ENCODE measurements at regions not wholly inside any gene's neighbourhood (a gene's known extent, or its start where the extent isn't known, plus 50 kb on each side); places are given as distances from the start of the nearest gene placed in this dataset.
"Not testable (repeated sequence)": the region's sequence is repeated elsewhere in the genome, so short reads cannot be mapped to it uniquely, and the experiment has no call there.

DNA sequence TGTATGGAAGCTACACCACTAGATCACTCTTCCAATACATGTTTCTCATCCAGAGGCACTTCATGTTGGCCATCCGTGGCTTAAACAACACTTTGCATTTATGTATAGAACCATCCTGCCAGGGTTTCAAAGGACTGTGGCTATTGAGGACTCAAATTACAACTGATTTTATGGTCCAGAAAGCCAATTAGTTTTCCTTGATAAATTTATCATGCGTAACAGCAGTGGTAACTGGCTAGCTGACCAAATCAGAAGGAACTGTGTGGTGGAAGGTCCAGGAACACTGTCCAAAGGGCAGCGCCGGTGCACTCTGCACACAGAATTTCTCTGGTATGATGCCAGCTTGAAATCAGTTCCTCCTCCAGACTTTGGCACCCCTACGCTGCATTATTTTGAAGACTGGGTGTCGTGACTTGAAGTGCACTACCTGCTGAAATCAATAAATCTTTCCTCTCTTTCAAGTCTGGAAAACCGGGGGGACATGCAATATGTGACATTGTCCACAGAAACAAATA is 69.3 kb upstream of the TMEM252 start:
- DNase-seq, result no peak
- intact Hi-C loops (cut with micrococcal nuclease), result no loop called here
- Mint-ChIP-seq H3K27ac (no peak overlapping the region), H3K27me3 (peaks cover 3 to 17% (median 8%) of the 10 kb centered on the region in 5 donors), H3K36me3 (peaks cover 0 to 5% (median 0%) of the 10 kb centered on the region in 5 donors), H3K4me3 (no peak overlapping the region), H3K4me1 (no peaks in the 10 kb centered on the region), H3K9me3 (peaks cover 0 to 8% (median under 1%) of the 10 kb centered on the region in 11 donors)
- no peak for ATAC-seq
- ChIA-PET CTCF (no interaction called here), POLR2A (no interaction called here)
- Histone ChIP-seq H3K27me3 (ENCODE audit: control insufficient read depth in 2 of 2, insufficient read depth in 2 of 2, low read length in 2 of 2) (no peaks in the 10 kb centered on the region), H3K4me1 (ENCODE audit: control insufficient read depth in 2 of 2, insufficient read depth in 2 of 2, low read length in 2 of 2) (no peaks in the 10 kb centered on the region), H3K9me3 (ENCODE audit: control insufficient read depth in 2 of 3, low read length in 3 of 3) (peaks cover 0 to 3% (median 0%) of the 10 kb centered on the region in 3 experiments), H3K27ac (ENCODE audit: low read depth, low read length) (no peak overlapping the region), H3K36me3 (ENCODE audit: control insufficient read depth in 2 of 3, insufficient read depth in 3 of 3, low read length in 3 of 3) (no peaks in the 10 kb centered on the region), H3K4me3 (ENCODE audit: low read length) (no peak overlapping the region)

DNA sequence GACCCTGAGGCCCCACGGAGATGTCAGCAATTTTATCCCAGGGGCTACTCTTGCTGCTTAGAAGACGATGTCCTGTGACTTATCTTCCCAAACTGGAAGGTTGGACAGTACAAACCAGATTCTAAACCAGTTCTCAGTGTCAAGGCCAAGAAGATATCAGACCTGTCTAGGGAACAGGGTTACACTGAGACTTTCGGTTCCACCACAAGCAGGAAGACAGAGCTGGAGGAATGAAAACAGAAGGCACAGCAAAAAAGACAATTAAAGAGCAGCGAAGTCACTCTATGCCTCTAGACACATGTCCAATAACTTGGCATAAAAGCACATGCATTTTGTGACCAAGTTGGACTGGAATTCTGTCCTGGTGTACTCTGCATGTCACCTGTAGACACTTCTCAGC is 73.4 kb upstream of the TMEM252 start:
- H3K4me3 ChIP-seq (ENCODE audit: low read length), result no peak overlapping the region
- H3K4me3 Mint-ChIP-seq, result no peak overlapping the region
- H3K27me3 ChIP-seq (ENCODE audit: control insufficient read depth in 2 of 2, insufficient read depth in 2 of 2, low read length in 2 of 2), result no peaks in the 10 kb centered on the region
- H3K36me3 Mint-ChIP-seq, result peaks cover 0 to 5% (median 0%) of the 10 kb centered on the region in 5 donors
- no peaks in the 10 kb centered on the region for H3K36me3 ChIP-seq (ENCODE audit: control insufficient read depth in 2 of 3, insufficient read depth in 3 of 3, low read length in 3 of 3)
- H3K27ac ChIP-seq (ENCODE audit: low read depth, low read length), result no peak overlapping the region
- H3K27me3 Mint-ChIP-seq, result peaks cover 0 to 9% (median 5%) of the 10 kb centered on the region in 5 donors
- ATAC-seq (no peak), DNase-seq (no peak)
- H3K4me1 ChIP-seq (ENCODE audit: control insufficient read depth in 2 of 2, insufficient read depth in 2 of 2, low read length in 2 of 2), result no peaks in the 10 kb centered on the region
- ChIA-PET POLR2A (no interaction called here), CTCF (no interaction called here)
- no peak overlapping the region for H3K27ac Mint-ChIP-seq
- no peaks in the 10 kb centered on the region for H3K4me1 Mint-ChIP-seq
- peaks cover 0 to 13% (median 2%) of the 10 kb centered on the region in 11 donors for H3K9me3 Mint-ChIP-seq
- intact Hi-C loops (cut with micrococcal nuclease), result no loop called here
- peaks cover 0 to 3% (median 0%) of the 10 kb centered on the region in 3 experiments for H3K9me3 ChIP-seq (ENCODE audit: control insufficient read depth in 2 of 3, low read length in 3 of 3)

DNA sequence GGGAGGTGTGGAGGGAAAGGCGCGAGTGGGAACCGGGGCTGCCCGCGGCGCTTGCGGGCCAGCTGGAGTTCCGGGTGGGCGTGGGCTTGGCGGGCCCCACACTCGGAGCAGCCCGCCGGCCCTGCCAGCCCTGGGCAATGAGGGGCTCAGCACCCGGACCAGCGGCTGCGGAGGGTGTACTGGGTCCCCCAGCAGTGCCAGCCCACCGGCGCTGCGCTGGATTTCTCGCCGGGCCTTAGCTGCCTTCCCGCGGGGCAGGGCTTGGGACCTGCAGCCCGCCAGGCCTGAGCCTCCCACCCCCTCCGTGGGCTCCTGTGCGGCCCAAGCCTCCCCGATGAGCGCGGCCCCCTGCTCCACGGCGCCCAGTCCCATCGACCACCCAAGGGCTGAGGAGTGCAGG is 76.3 kb upstream of the TMEM252 start:
- H3K27ac Mint-ChIP-seq, DNase-seq, CTCF ChIA-PET: not testable (repeated sequence)

DNA sequence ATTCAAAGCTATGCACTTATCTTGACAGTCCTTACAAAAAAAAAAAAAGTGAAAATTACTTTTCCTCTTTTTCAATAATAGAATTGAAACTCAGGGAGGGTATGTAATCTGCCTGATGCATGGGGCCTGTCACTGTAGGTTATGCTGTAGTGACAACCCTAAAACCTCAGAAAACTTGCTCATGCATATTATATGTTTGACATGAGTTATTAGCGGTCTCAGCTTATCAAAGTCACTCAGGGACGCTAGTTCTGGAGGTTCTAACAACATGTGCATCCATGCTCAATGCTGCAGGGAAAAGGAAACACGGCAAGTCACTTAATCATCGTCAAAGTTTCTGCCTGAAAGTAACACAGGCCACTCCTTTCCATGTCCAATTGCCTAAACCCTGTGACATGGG is 78.4 kb upstream of the TMEM252 start:
- no peak overlapping the region for H3K4me3 ChIP-seq (ENCODE audit: low read length)

More for the DNA sequence above, 76.3 kb upstream of the TMEM252 start:
- H3K9me3 ChIP-seq (ENCODE audit: control insufficient read depth in 2 of 3, low read length in 3 of 3); H3K27me3 ChIP-seq (ENCODE audit: control insufficient read depth in 2 of 2, insufficient read depth in 2 of 2, low read length in 2 of 2); H3K36me3 ChIP-seq (ENCODE audit: control insufficient read depth in 2 of 3, insufficient read depth in 3 of 3, low read length in 3 of 3); intact Hi-C loops (cut with micrococcal nuclease); ATAC-seq; H3K4me1 ChIP-seq (ENCODE audit: control insufficient read depth in 2 of 2, insufficient read depth in 2 of 2, low read length in 2 of 2); H3K4me3 ChIP-seq (ENCODE audit: low read length); H3K4me3 Mint-ChIP-seq; POLR2A ChIA-PET; H3K36me3 Mint-ChIP-seq; H3K27ac ChIP-seq (ENCODE audit: low read depth, low read length); H3K4me1 Mint-ChIP-seq: not testable (repeated sequence)
- Mint-ChIP-seq H3K9me3 (peaks cover 0 to 13% (median 2%) of the 10 kb centered on the region in 11 donors), H3K27me3 (peaks cover 2 to 16% (median 8%) of the 10 kb centered on the region in 5 donors)

DNA sequence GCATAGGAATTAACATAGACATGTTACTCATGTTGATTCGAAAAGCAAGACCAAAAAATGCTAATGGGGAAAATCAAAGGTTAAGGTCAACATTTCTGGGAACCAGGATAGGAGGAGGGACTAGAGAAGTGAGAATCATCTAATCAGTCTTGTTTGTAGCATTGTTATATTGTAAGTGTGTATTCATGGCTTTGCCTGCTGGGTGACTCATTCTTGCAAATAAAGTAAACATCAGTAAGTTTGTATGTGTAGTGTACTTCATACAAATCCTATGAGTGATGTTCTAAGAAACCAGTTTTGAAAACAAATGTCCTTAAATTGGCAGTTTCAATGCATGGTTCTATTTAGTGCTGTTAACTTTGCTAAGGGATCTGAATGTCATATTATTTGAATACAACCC is 79.0 kb upstream of the TMEM252 start:
- no peaks in the 10 kb centered on the region for H3K36me3 ChIP-seq (ENCODE audit: control insufficient read depth in 2 of 3, insufficient read depth in 3 of 3, low read length in 3 of 3)
- no peak overlapping the region for H3K27ac ChIP-seq (ENCODE audit: low read depth, low read length)
- Mint-ChIP-seq H3K27me3 (peaks cover 4 to 14% (median 10%) of the 10 kb centered on the region in 5 donors), H3K9me3 (peaks cover 0 to 6% (median 0%) of the 10 kb centered on the region in 11 donors), H3K27ac (no peak overlapping the region), H3K4me3 (no peak overlapping the region), H3K36me3 (no peaks in the 10 kb centered on the region), H3K4me1 (no peaks in the 10 kb centered on the region)
- CTCF ChIA-PET, result interaction anchor here (0.6 kb wide), 1 partner anchor 542 kb away, joined by 3 read pairs; no protein-coding TSS in a partner anchor
- no peaks in the 10 kb centered on the region for H3K4me1 ChIP-seq (ENCODE audit: control insufficient read depth in 2 of 2, insufficient read depth in 2 of 2, low read length in 2 of 2)
- no peak overlapping the region for H3K4me3 ChIP-seq (ENCODE audit: low read length)
- POLR2A ChIA-PET, result no interaction called here
- intact Hi-C loops (cut with micrococcal nuclease), result no loop called here
- DNase-seq (no peak), ATAC-seq (no peak)
- peaks cover 0 to 3% (median 0%) of the 10 kb centered on the region in 3 experiments for H3K9me3 ChIP-seq (ENCODE audit: control insufficient read depth in 2 of 3, low read length in 3 of 3)
- peaks cover 0 to 3% of the 10 kb centered on the region in 2 donors for H3K27me3 ChIP-seq (ENCODE audit: control insufficient read depth in 2 of 2, insufficient read depth in 2 of 2, low read length in 2 of 2)

More for the DNA sequence above, 78.4 kb upstream of the TMEM252 start:
- intact Hi-C loops (cut with micrococcal nuclease), result no loop called here
- peaks cover 0 to 10% (median under 1%) of the 10 kb centered on the region in 11 donors for H3K9me3 Mint-ChIP-seq
- H3K27ac ChIP-seq (ENCODE audit: low read depth, low read length), result no peak overlapping the region
- no peak overlapping the region for H3K4me3 Mint-ChIP-seq
- H3K27me3 Mint-ChIP-seq, result peaks cover 4 to 14% (median 10%) of the 10 kb centered on the region in 5 donors
- H3K27ac Mint-ChIP-seq, result no peak overlapping the region
- H3K4me1 ChIP-seq (ENCODE audit: control insufficient read depth in 2 of 2, insufficient read depth in 2 of 2, low read length in 2 of 2), result no peaks in the 10 kb centered on the region
- H3K4me1 Mint-ChIP-seq, result no peaks in the 10 kb centered on the region
- ChIA-PET CTCF (interaction anchor here (0.6 kb wide), 1 partner anchor 543 kb away, joined by 3 read pairs; no protein-coding TSS in a partner anchor), POLR2A (no interaction called here)
- no peaks in the 10 kb centered on the region for H3K36me3 ChIP-seq (ENCODE audit: control insufficient read depth in 2 of 3, insufficient read depth in 3 of 3, low read length in 3 of 3)
- H3K9me3 ChIP-seq (ENCODE audit: control insufficient read depth in 2 of 3, low read length in 3 of 3), result peaks cover 0 to 3% (median 0%) of the 10 kb centered on the region in 3 experiments
- ATAC-seq (no peak), DNase-seq (no peak)
- peaks cover 0 to 3% of the 10 kb centered on the region in 2 donors for H3K27me3 ChIP-seq (ENCODE audit: control insufficient read depth in 2 of 2, insufficient read depth in 2 of 2, low read length in 2 of 2)
- peaks cover 0 to 3% (median 0%) of the 10 kb centered on the region in 5 donors for H3K36me3 Mint-ChIP-seq

DNA sequence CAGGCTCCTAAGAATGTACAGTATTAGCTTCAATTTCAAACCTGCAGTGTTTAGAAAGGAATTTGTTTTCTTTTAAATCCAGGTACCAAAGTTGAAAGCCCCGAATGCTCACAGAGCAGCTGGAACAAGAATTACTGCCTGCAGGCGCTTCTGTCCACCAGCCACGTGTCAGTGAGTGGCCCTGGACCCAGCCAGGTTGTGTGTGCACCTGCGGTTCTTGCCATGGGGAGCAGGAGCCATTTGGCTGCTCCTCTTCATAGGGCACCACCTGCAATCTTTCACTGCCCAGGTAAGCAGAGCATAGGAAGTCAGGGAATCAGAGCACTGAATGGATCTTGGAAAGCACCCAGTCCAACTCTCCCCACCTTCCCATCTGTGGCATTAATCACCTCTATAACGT is 79.5 kb upstream of the PIP5K1B start:
- ChIA-PET CTCF (no interaction called here), POLR2A (no interaction called here)
- Histone ChIP-seq H3K27ac (ENCODE audit: low read depth, low read length) (no peak overlapping the region), H3K27me3 (ENCODE audit: control insufficient read depth in 2 of 2, insufficient read depth in 2 of 2, low read length in 2 of 2) (peaks cover 0 to 3% of the 10 kb centered on the region in 2 donors), H3K4me1 (ENCODE audit: control insufficient read depth in 2 of 2, insufficient read depth in 2 of 2, low read length in 2 of 2) (no peaks in the 10 kb centered on the region), H3K4me3 (ENCODE audit: low read length) (no peak overlapping the region), H3K36me3 (ENCODE audit: control insufficient read depth in 2 of 3, insufficient read depth in 3 of 3, low read length in 3 of 3) (no peaks in the 10 kb centered on the region), H3K9me3 (ENCODE audit: control insufficient read depth in 2 of 3, low read length in 3 of 3) (no peaks in the 10 kb centered on the region)
- no peak overlapping the region for H3K4me3 Mint-ChIP-seq
- intact Hi-C loops (cut with micrococcal nuclease), result no loop called here
- no peaks in the 10 kb centered on the region for H3K4me1 Mint-ChIP-seq
- H3K27ac Mint-ChIP-seq, result no peak overlapping the region
- no peaks in the 10 kb centered on the region for H3K36me3 Mint-ChIP-seq
- DNase-seq (no peak), ATAC-seq (no peak)
- peaks cover 0 to 15% (median 8%) of the 10 kb centered on the region in 5 donors for H3K27me3 Mint-ChIP-seq
- no peaks in the 10 kb centered on the region for H3K9me3 Mint-ChIP-seq

DNA sequence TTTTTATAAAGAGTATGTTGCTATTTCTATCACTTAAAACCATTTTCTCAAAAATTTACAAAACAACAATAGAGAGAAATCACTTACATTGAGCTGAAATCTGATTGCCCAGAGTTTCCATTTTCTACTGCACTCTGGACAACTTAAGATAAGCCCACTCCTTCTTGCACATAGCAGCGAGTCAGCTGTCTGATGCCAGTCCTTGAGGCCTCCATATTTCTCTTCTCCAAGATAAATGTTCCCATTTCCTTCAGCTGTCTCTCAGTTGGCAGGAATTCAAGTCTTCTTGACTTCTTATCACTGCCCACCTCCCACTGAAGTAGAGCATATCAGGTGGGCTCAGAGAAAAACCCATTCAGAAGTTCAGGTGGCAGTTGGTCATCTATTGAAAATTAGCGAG is 78.5 kb upstream of the PIP5K1B start:
- DNase-seq (no peak), ATAC-seq (no peak)
- Mint-ChIP-seq H3K27me3 (peaks cover 0 to 9% (median 6%) of the 10 kb centered on the region in 5 donors), H3K4me1 (no peaks in the 10 kb centered on the region), H3K9me3 (no peaks in the 10 kb centered on the region), H3K36me3 (no peaks in the 10 kb centered on the region), H3K4me3 (no peak overlapping the region), H3K27ac (no peak overlapping the region)
- intact Hi-C loops (cut with micrococcal nuclease), result no loop called here
- Histone ChIP-seq H3K36me3 (ENCODE audit: control insufficient read depth in 2 of 3, insufficient read depth in 3 of 3, low read length in 3 of 3) (no peaks in the 10 kb centered on the region), H3K27ac (ENCODE audit: low read depth, low read length) (no peak overlapping the region), H3K4me1 (ENCODE audit: control insufficient read depth in 2 of 2, insufficient read depth in 2 of 2, low read length in 2 of 2) (no peaks in the 10 kb centered on the region), H3K4me3 (ENCODE audit: low read length) (no peak overlapping the region), H3K9me3 (ENCODE audit: control insufficient read depth in 2 of 3, low read length in 3 of 3) (no peaks in the 10 kb centered on the region), H3K27me3 (ENCODE audit: control insufficient read depth in 2 of 2, insufficient read depth in 2 of 2, low read length in 2 of 2) (peaks cover 0 to 3% of the 10 kb centered on the region in 2 donors)
- ChIA-PET POLR2A (no interaction called here), CTCF (no interaction called here)

Data from naive thymus-derived CD4-positive, alpha-beta T cell (primary cell).